ENCODE measurements at regions not wholly inside any gene's neighbourhood (a gene's known extent, or its start where the extent isn't known, plus 50 kb on each side); places are given as distances from the start of the nearest gene placed in this dataset.

- H3K27ac ChIP-seq, result no peak overlapping the region
- H3K4me1 ChIP-seq (ENCODE audit: low read depth, poor library complexity, severe bottlenecking), result no peaks in the 10 kb centered on the region
- H3K4me2 ChIP-seq, result no peak overlapping the region
- no peaks in the 10 kb centered on the region for H3K27me3 ChIP-seq (ENCODE audit: insufficient read depth, low read depth)
- H3K4me3 ChIP-seq (IDR thresholded peaks at IDR 0.05; ENCODE audit: insufficient read depth, low read depth, low read length), result no peak overlapping the region
- H4K20me1 ChIP-seq (ENCODE audit: insufficient read depth), result no peaks in the 10 kb centered on the region
- H3K36me3 ChIP-seq (ENCODE audit: insufficient read depth), result no peaks in the 10 kb centered on the region
- no peak overlapping the region for H2AFZ ChIP-seq (ENCODE audit: low read depth)
- TF ChIP-seq, protein P1, sequence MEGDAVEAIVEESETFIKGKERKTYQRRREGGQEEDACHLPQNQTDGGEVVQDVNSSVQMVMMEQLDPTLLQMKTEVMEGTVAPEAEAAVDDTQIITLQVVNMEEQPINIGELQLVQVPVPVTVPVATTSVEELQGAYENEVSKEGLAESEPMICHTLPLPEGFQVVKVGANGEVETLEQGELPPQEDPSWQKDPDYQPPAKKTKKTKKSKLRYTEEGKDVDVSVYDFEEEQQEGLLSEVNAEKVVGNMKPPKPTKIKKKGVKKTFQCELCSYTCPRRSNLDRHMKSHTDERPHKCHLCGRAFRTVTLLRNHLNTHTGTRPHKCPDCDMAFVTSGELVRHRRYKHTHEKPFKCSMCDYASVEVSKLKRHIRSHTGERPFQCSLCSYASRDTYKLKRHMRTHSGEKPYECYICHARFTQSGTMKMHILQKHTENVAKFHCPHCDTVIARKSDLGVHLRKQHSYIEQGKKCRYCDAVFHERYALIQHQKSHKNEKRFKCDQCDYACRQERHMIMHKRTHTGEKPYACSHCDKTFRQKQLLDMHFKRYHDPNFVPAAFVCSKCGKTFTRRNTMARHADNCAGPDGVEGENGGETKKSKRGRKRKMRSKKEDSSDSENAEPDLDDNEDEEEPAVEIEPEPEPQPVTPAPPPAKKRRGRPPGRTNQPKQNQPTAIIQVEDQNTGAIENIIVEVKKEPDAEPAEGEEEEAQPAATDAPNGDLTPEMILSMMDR (conservative IDR thresholded peaks at IDR 0.05; ENCODE audit: low read depth, low read length), result no peak
- H3K79me2 ChIP-seq (ENCODE audit: insufficient read depth, low read depth), result no peaks in the 10 kb centered on the region
- H3K9ac ChIP-seq, result no peak overlapping the region
These were observed 426.4 kb downstream of the TCERG1L start for GRCh38 chr10:130885021-130885655.

- H3K79me2 ChIP-seq (ENCODE audit: insufficient read depth, low read depth), result no peaks in the 10 kb centered on the region
- H3K27me3 ChIP-seq (ENCODE audit: insufficient read depth, low read depth), result no peaks in the 10 kb centered on the region
- no peak overlapping the region for H2AFZ ChIP-seq (ENCODE audit: low read depth)
- H3K9ac ChIP-seq, result no peak overlapping the region
- H3K4me1 ChIP-seq (ENCODE audit: low read depth, poor library complexity, severe bottlenecking), result no peaks in the 10 kb centered on the region
- H3K4me2 ChIP-seq, result no peak overlapping the region
- no peaks in the 10 kb centered on the region for H4K20me1 ChIP-seq (ENCODE audit: insufficient read depth)
- H3K36me3 ChIP-seq (ENCODE audit: insufficient read depth), result no peaks in the 10 kb centered on the region
- no peak overlapping the region for H3K4me3 ChIP-seq (IDR thresholded peaks at IDR 0.05; ENCODE audit: insufficient read depth, low read depth, low read length)
- TF ChIP-seq, protein P1 (conservative IDR thresholded peaks at IDR 0.05; ENCODE audit: low read depth, low read length), result no peak
- H3K27ac ChIP-seq, result no peak overlapping the region
These were observed 424.4 kb downstream of the TCERG1L start for GRCh38 chr10:130887170-130887569.

DNA sequence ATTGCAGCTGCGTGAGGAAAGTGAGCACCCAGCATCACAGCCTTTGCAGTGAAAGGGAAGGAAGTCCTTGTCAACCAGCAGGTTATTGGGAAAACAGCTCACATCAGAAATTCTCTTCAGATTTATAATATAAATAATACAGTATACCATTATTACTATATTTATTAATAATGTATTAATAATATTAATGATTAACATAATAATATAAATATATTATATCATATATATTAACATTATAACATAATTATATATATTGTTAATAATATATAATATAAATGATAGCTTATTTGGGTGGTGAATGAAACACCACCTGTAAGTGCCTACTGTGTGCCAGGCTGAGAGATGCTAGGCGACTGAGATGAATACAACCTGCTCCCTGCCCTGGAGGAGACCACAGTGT, 423.0 kb downstream of the TCERG1L start:
- Histone ChIP-seq H3K79me2 (ENCODE audit: insufficient read depth, low read depth) (no peaks in the 10 kb centered on the region), H3K27me3 (ENCODE audit: insufficient read depth, low read depth) (no peaks in the 10 kb centered on the region), H3K4me1 (ENCODE audit: low read depth, poor library complexity, severe bottlenecking) (no peaks in the 10 kb centered on the region), H3K27ac (no peak overlapping the region), H3K9ac (no peak overlapping the region), H2AFZ (ENCODE audit: low read depth) (no peak overlapping the region), H3K4me3 (IDR thresholded peaks at IDR 0.05; ENCODE audit: insufficient read depth, low read depth, low read length) (no peak overlapping the region), H4K20me1 (ENCODE audit: insufficient read depth) (no peaks in the 10 kb centered on the region), H3K36me3 (ENCODE audit: insufficient read depth) (no peaks in the 10 kb centered on the region), H3K4me2 (no peak overlapping the region)
- TF ChIP-seq, protein P1 (conservative IDR thresholded peaks at IDR 0.05; ENCODE audit: low read depth, low read length), result no peak

- H3K4me3 ChIP-seq (IDR thresholded peaks at IDR 0.05; ENCODE audit: insufficient read depth, low read depth, low read length), result no peak overlapping the region
These were observed 422.3 kb downstream of the TCERG1L start for GRCh38 chr10:130889240-130889639.

More at GRCh38 chr10:130889240-130889639, 422.3 kb downstream of the TCERG1L start:
- H4K20me1 ChIP-seq (ENCODE audit: insufficient read depth), result no peaks in the 10 kb centered on the region
- H3K27ac ChIP-seq, result no peak overlapping the region
- no peaks in the 10 kb centered on the region for H3K4me1 ChIP-seq (ENCODE audit: low read depth, poor library complexity, severe bottlenecking)
- no peak overlapping the region for H2AFZ ChIP-seq (ENCODE audit: low read depth)
- no peaks in the 10 kb centered on the region for H3K36me3 ChIP-seq (ENCODE audit: insufficient read depth)
- TF ChIP-seq, protein P1 (conservative IDR thresholded peaks at IDR 0.05; ENCODE audit: low read depth, low read length), result no peak
- H3K27me3 ChIP-seq (ENCODE audit: insufficient read depth, low read depth), result no peaks in the 10 kb centered on the region
- no peaks in the 10 kb centered on the region for H3K79me2 ChIP-seq (ENCODE audit: insufficient read depth, low read depth)
- H3K4me2 ChIP-seq, result no peak overlapping the region
- no peak overlapping the region for H3K9ac ChIP-seq

All from KMS-11 (cell line).